ENCODE measurements at regions not wholly inside any gene's neighbourhood (a gene's known extent, or its start where the extent isn't known, plus 50 kb on each side); places are given as distances from the start of the nearest gene placed in this dataset.

GRCh38 chr4:187432310-187432709 is 563.3 kb upstream of the ZFP42 start:
- no peak for TF ChIP-seq EZH2 (IDR thresholded peaks at IDR 0.05; ENCODE audit: borderline replicate concordance, low read length)
- TF ChIP-seq CTCF (conservative IDR thresholded peaks at IDR 0.05 in 1 of 2, IDR thresholded peaks at IDR 0.05 in 1 of 2; ENCODE audit: extremely low read depth in 1 of 2, insufficient read depth in 1 of 2, low read depth in 1 of 2, low read length in 2 of 2) = no peak

Measured in mammary epithelial cell (primary cell).